ENCODE measurements at regions not wholly inside any gene's neighbourhood (a gene's known extent, or its start where the extent isn't known, plus 50 kb on each side); places are given as distances from the start of the nearest gene placed in this dataset.
A peak's percentile ranks its signal among the peaks of the same experiment; 100 is the strongest.

DNA sequence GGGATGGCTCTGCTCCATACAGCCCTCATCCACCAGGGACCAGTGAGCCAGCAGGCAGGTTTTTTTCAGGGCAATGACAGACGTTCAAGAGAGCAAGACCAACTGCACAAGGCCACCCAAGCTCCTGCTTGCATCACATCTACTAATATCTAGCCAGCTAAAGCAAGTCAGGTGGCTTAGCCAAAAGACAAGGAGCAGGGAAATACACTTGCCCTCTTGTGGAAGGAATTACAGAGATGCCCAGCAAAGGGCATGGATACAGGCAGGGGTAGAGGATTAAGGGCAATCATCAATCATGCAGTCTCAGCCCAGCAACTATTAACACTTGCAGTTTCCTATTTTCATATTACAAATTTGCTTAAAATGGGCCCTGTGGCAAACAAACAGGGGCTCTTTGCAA is 81.5 kb upstream of the NTRK3 start:
- TF ChIP-seq CTCF (IDR thresholded peaks at IDR 0.05; ENCODE audit: low read depth, low read length) = no peak
- no peak for DNase-seq (ENCODE audit: low read depth in 2 of 2)
- no peak overlapping the region for H3K4me3 ChIP-seq (replicated peaks in 1 of 2; ENCODE audit: low read depth in 2 of 2, low read length in 2 of 2)

DNA sequence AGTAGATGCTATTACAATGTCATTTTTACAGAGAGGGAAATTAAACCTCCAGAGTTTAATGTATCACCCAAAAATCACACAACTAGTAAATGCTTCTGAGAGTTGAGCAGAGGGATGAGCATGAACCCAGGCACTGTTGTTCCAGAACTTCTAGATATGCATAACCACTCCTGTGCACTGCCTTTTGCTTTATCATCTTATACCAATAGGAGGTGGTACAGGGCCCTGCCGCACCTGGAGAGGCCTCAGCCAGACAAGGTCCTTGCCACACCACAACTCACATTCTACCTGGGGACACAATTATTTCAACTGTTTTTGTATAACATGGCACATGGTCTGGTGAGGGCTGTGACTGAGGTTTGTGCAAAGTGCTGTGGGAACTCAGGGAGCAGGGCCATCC is 78.5 kb upstream of the NTRK3 start:
- no peak for TF ChIP-seq CTCF (IDR thresholded peaks at IDR 0.05; ENCODE audit: low read depth, low read length)
- no peak overlapping the region for H3K4me3 ChIP-seq (replicated peaks in 1 of 2; ENCODE audit: low read depth in 2 of 2, low read length in 2 of 2)
- no peak for DNase-seq (ENCODE audit: low read depth in 2 of 2)

DNA sequence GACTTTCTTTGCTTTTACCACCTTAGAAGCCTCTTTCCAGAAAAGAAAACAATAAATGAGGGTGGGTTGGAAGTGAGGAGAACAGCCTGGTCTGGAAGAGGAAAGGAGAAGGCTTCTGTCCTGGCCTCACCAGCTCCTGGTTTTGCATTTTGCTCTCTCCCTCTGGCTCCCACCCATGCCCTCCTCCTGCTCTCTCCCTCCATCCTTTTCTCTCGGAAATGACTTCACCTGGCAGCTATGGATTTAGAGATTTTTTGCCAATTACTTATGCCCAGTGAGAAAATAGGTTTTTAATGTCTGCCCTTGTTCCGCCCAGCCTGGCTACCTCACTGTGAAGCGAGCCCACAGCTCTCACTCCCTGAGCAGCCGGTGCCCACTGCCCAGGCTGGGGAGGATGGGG is 77.9 kb upstream of the NTRK3 start:
- no peak for TF ChIP-seq CTCF (IDR thresholded peaks at IDR 0.05; ENCODE audit: low read depth, low read length)
- DNase-seq (ENCODE audit: low read depth in 2 of 2) = peak; percentile 2 to 5
- no peak overlapping the region for H3K4me3 ChIP-seq (replicated peaks in 1 of 2; ENCODE audit: low read depth in 2 of 2, low read length in 2 of 2)

GRCh38 chr15:88331291-88331690 is 74.8 kb upstream of the NTRK3 start:
- DNase-seq (ENCODE audit: low read depth in 2 of 2) = peak; percentile 2 to 21
- H3K4me3 ChIP-seq (replicated peaks in 1 of 2; ENCODE audit: low read depth in 2 of 2, low read length in 2 of 2) = no peak overlapping the region
- TF ChIP-seq CTCF (IDR thresholded peaks at IDR 0.05; ENCODE audit: low read depth, low read length) = peak; percentile 24

GRCh38 chr15:88326924-88327323 is 70.4 kb upstream of the NTRK3 start:
- no peak for TF ChIP-seq CTCF (IDR thresholded peaks at IDR 0.05; ENCODE audit: low read depth, low read length)
- H3K4me3 ChIP-seq (replicated peaks in 1 of 2; ENCODE audit: low read depth in 2 of 2, low read length in 2 of 2) = no peak overlapping the region
- no peak for DNase-seq (ENCODE audit: low read depth in 2 of 2)

DNA sequence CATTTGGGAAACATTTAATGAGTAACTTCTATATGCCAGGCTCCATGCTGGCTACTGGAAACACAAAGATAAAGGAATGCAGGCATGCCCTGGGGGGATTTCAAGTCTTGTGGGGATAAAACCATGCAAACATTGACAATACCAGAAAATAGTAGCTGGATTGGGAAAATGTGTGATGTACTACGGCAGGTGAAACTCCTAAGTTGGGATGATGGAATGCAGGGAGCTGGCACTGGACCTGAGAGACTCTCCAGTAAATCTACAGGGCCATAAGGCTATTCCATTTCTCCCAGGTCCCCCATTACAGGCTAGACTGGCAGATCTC is 68.2 kb upstream of the NTRK3 start:
- TF ChIP-seq CTCF (IDR thresholded peaks at IDR 0.05; ENCODE audit: low read depth, low read length) = no peak
- no peak for DNase-seq (ENCODE audit: low read depth in 2 of 2)
- no peak overlapping the region for H3K4me3 ChIP-seq (replicated peaks in 1 of 2; ENCODE audit: low read depth in 2 of 2, low read length in 2 of 2)

DNA sequence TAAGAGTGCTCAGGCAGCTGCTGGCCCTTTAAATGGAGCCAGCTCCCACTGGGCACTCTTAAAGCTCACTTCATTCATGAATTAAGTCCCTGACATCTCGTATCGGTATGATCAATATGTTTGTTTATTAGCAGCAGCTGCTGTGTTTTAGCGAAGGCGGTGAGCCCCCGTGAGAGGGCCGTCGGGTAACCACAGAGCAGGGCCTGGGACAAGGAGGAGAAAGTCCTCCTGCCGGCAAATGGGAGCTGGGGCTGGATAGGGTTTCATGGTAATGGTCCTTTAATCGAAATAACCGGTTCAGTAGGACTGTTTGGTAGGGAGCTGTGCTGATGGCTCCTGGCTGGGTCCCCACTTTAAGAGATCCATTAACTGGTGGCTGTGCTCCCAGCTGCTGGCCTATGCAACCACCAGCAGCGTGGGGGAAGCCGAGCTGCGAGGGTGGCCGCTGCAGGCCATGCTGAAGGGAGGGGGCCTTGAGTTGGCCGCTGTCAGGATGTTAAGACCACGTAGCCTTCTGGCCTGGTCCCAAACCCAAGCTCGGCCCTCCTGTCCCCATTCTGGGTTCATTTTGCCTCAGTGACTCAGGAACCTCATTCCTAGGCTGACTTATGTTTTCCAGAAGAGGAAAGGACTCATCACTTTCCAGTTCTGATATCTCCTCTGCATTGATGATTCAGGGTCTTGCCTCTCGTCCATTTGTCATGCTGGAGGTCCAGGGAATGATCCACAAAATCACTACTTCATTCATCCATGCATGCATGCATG is 67.6 kb upstream of the NTRK3 start:
- no peak overlapping the region for H3K4me3 ChIP-seq (replicated peaks in 1 of 2; ENCODE audit: low read depth in 2 of 2, low read length in 2 of 2)
- TF ChIP-seq CTCF (IDR thresholded peaks at IDR 0.05; ENCODE audit: low read depth, low read length) = no peak
- no peak for DNase-seq (ENCODE audit: low read depth in 2 of 2)

Measured in cardiac fibroblast (primary cell).